ENCODE measurements at regions not wholly inside any gene's neighbourhood (a gene's known extent, or its start where the extent isn't known, plus 50 kb on each side); places are given as distances from the start of the nearest gene placed in this dataset.
A peak's percentile ranks its signal among the peaks of the same experiment; 100 is the strongest.

DNA sequence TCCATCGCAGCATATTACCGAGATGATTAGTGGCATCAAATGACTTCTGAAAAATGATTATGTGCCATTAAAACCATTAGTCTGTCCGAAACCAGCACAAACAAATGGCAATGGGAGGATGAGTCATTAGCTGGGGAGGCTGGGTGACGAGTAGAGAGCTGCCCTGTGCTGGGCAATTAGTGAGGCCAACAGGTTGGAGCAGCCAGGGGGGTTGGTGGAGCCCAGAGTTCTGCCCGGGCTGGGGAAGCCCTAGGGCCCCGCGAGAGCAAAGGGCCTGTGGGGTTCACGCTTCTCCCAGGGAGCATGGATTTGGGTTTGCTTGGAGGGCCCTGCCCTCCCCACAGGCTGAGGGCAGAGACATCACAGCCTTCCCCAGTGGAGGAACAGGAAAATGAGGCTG is 152.1 kb upstream of the RPL38 start:
- Histone ChIP-seq H3K4me3 (ENCODE audit: low read depth in 2 of 2, low read length in 2 of 2) (no peak overlapping the region), H3K27ac (ENCODE audit: low read length) (no peak overlapping the region), H3K27me3 (ENCODE audit: control insufficient read depth, insufficient read depth, low read length) (peaks cover 21% of the 10 kb centered on the region), H3K36me3 (ENCODE audit: control insufficient read depth, insufficient read depth, low read length) (no peaks in the 10 kb centered on the region), H3K9me3 (ENCODE audit: control insufficient read depth, insufficient read depth, low read depth, low read length) (no peaks in the 10 kb centered on the region), H3K4me1 (ENCODE audit: control insufficient read depth, insufficient read depth, low read length) (no peaks in the 10 kb centered on the region)
- ChIA-PET POLR2A (interaction anchor here (0.6 kb wide), 1 partner anchor 23 kb away, joined by 3 read pairs; no protein-coding TSS in a partner anchor), CTCF (interaction anchor here (0.5 to 1.2 kb wide), 2 partner anchors 43 to 148 kb away, joined by 3 to 4 read pairs; no protein-coding TSS in a partner anchor)
- intact Hi-C loops (cut with micrococcal nuclease; ENCODE audit: unreplicated experiment) = no loop called here
- no TSS peak for BruUV-seq (replicated peaks)
- DNase-seq (ENCODE audit: low read depth, low spot score) = no peak
- ATAC-seq = no peak
- TF ChIP-seq, protein P1, sequence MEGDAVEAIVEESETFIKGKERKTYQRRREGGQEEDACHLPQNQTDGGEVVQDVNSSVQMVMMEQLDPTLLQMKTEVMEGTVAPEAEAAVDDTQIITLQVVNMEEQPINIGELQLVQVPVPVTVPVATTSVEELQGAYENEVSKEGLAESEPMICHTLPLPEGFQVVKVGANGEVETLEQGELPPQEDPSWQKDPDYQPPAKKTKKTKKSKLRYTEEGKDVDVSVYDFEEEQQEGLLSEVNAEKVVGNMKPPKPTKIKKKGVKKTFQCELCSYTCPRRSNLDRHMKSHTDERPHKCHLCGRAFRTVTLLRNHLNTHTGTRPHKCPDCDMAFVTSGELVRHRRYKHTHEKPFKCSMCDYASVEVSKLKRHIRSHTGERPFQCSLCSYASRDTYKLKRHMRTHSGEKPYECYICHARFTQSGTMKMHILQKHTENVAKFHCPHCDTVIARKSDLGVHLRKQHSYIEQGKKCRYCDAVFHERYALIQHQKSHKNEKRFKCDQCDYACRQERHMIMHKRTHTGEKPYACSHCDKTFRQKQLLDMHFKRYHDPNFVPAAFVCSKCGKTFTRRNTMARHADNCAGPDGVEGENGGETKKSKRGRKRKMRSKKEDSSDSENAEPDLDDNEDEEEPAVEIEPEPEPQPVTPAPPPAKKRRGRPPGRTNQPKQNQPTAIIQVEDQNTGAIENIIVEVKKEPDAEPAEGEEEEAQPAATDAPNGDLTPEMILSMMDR (IDR thresholded peaks at IDR 0.05) = no peak
- TF ChIP-seq POLR2AphosphoS5 (IDR thresholded peaks at IDR 0.05; ENCODE audit: low read depth, low read length) (no peak), SIN3A (IDR thresholded peaks at IDR 0.05; ENCODE audit: borderline replicate concordance, insufficient read depth, low read depth, low read length) (no peak), TCF7L2 (IDR thresholded peaks at IDR 0.05; ENCODE audit: low read depth, low read length) (no peak)
- TF ChIP-seq, protein P2, sequence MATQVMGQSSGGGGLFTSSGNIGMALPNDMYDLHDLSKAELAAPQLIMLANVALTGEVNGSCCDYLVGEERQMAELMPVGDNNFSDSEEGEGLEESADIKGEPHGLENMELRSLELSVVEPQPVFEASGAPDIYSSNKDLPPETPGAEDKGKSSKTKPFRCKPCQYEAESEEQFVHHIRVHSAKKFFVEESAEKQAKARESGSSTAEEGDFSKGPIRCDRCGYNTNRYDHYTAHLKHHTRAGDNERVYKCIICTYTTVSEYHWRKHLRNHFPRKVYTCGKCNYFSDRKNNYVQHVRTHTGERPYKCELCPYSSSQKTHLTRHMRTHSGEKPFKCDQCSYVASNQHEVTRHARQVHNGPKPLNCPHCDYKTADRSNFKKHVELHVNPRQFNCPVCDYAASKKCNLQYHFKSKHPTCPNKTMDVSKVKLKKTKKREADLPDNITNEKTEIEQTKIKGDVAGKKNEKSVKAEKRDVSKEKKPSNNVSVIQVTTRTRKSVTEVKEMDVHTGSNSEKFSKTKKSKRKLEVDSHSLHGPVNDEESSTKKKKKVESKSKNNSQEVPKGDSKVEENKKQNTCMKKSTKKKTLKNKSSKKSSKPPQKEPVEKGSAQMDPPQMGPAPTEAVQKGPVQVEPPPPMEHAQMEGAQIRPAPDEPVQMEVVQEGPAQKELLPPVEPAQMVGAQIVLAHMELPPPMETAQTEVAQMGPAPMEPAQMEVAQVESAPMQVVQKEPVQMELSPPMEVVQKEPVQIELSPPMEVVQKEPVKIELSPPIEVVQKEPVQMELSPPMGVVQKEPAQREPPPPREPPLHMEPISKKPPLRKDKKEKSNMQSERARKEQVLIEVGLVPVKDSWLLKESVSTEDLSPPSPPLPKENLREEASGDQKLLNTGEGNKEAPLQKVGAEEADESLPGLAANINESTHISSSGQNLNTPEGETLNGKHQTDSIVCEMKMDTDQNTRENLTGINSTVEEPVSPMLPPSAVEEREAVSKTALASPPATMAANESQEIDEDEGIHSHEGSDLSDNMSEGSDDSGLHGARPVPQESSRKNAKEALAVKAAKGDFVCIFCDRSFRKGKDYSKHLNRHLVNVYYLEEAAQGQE (IDR thresholded peaks at IDR 0.05; ENCODE audit: insufficient read depth in 1 of 2, low read depth in 2 of 2, low read length in 1 of 2) = no peak
- in situ Hi-C loops (cut with HindIII; ENCODE audit: low pct_unique_long_range_greater_than_20kb, low sequenced_read_pairs) = no loop called here

DNA sequence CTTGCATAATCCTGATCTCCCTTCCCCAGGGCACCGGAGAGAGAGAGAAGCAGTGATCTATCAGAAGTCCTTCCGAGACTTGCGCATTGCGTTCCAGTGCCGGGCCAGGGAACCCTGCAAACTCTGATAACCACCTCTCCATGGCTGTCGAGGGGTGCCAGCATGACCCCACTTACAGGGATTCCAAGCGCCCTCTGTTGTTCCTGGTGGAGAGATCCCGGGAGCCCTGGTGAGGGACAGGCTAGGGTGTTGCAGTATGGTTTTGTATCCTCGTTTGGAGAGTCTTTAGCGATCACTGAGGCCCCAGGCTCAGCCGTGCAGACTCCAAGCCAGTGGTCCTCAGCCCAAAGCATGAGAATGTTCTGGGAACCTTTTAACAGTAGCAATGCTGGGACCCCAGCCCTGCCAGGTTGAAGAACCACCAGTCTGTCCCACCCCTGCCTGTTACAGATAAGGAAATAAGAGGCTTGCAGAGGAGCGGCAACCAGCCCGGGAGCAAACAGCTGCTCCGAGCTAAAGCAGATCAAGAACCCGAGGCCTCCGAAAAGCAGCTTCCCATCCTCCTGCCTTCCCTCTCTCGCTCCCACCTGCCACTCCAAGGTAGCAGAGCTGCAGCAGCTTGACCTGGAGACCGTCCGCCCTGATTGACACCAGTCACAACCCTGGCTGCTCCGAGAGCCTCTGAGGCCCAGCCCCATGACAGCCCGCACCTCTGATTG is 150.3 kb upstream of the RPL38 start:
- Histone ChIP-seq H3K27me3 (ENCODE audit: control insufficient read depth, insufficient read depth, low read length) (peaks cover 30% of the 10 kb centered on the region), H3K9me3 (ENCODE audit: control insufficient read depth, insufficient read depth, low read depth, low read length) (no peaks in the 10 kb centered on the region), H3K27ac (ENCODE audit: low read length) (no peak overlapping the region), H3K4me3 (ENCODE audit: low read depth in 2 of 2, low read length in 2 of 2) (no peak overlapping the region), H3K4me1 (ENCODE audit: control insufficient read depth, insufficient read depth, low read length) (no peaks in the 10 kb centered on the region), H3K36me3 (ENCODE audit: control insufficient read depth, insufficient read depth, low read length) (no peaks in the 10 kb centered on the region)
- DNase-seq (ENCODE audit: low read depth, low spot score) = no peak
- TF ChIP-seq SIN3A (IDR thresholded peaks at IDR 0.05; ENCODE audit: borderline replicate concordance, insufficient read depth, low read depth, low read length) = no peak
- TF ChIP-seq, protein P1 (IDR thresholded peaks at IDR 0.05) = no peak
- no peak for TF ChIP-seq POLR2AphosphoS5 (IDR thresholded peaks at IDR 0.05; ENCODE audit: low read depth, low read length)
- TF ChIP-seq, protein P2 (IDR thresholded peaks at IDR 0.05; ENCODE audit: insufficient read depth in 1 of 2, low read depth in 2 of 2, low read length in 1 of 2) = no peak
- TF ChIP-seq TCF7L2 (IDR thresholded peaks at IDR 0.05; ENCODE audit: low read depth, low read length) = no peak
- intact Hi-C loops (cut with micrococcal nuclease; ENCODE audit: unreplicated experiment) = no loop called here
- ChIA-PET CTCF (no interaction called here), POLR2A (no interaction called here)
- BruUV-seq (replicated peaks) = no TSS peak
- ATAC-seq = peak; percentile 29; the same call in 1 of the 2 replicates
- in situ Hi-C loops (cut with HindIII; ENCODE audit: low pct_unique_long_range_greater_than_20kb, low sequenced_read_pairs) = no loop called here

All from Panc1 (cell line).